Astrocyte (in vitro differentiated cells and primary cell): ENCODE measurements at regions not wholly inside any gene's neighbourhood (a gene's known extent, or its start where the extent isn't known, plus 50 kb on each side); places are given as distances from the start of the nearest gene placed in this dataset.

Experiments
- DNase-seq: peaks from one replicate; pipeline ENCODE4 v3.0.0-alpha.2; 2010; ENCODE audit warnings: low read depth
- FAIRE-seq: peaks from 2 replicates; lab custom pipeline; 2011; peaks lifted over from hg19 to GRCh38; lab: Jason Lieb, UNC
- H2AFZ ChIP-seq: 2 replicates; pipeline ENCODE4 v1.6.0; 2012; ENCODE audit warnings: low read depth, low read length, inconsistent platforms
- H3K27ac ChIP-seq: 2 replicates; pipeline ENCODE4 v1.5.1; 2011; ENCODE audit warnings: low read depth, low read length, inconsistent platforms
- H3K27me3 ChIP-seq: 2 replicates; pipeline ENCODE4 v1.6.0; 2011; ENCODE audit warnings: low read length, inconsistent platforms; ENCODE audit not compliant: insufficient read depth
- H3K36me3 ChIP-seq: 2 replicates; pipeline ENCODE4 v1.5.1; 2011; ENCODE audit warnings: low read length, inconsistent platforms; ENCODE audit not compliant: insufficient read depth
- H3K4me1 ChIP-seq: 2 replicates; pipeline ENCODE4 v1.5.1; 2011; ENCODE audit warnings: low read length, inconsistent platforms; ENCODE audit not compliant: insufficient read depth
- H3K4me2 ChIP-seq: 2 replicates; pipeline ENCODE4 v1.6.0; 2012; ENCODE audit warnings: low read length, inconsistent platforms
- H3K4me3 ChIP-seq: 2 replicates; pipeline ENCODE4 v1.5.1; 2011; ENCODE audit warnings: low read depth, mild to moderate bottlenecking, low read length, inconsistent platforms; ENCODE audit not compliant: insufficient read depth
- H3K79me2 ChIP-seq: 2 replicates; pipeline ENCODE4 v1.6.0; 2012; ENCODE audit warnings: mild to moderate bottlenecking, low read length, inconsistent platforms; ENCODE audit not compliant: insufficient read depth
- H3K9ac ChIP-seq: 2 replicates; pipeline ENCODE4 v1.6.0; 2012; ENCODE audit warnings: mild to moderate bottlenecking, low read length, inconsistent platforms
- H3K9me3 ChIP-seq: 2 replicates; pipeline ENCODE4 v1.5.1; 2012; ENCODE audit warnings: low read depth, mild to moderate bottlenecking, low read length, inconsistent platforms; ENCODE audit not compliant: insufficient read depth
- H4K20me1 ChIP-seq: 2 replicates; pipeline ENCODE4 v1.6.0; 2012; ENCODE audit warnings: low read length, inconsistent platforms; ENCODE audit not compliant: insufficient read depth
- H3K27ac Mint-ChIP-seq: one replicate; pipeline ENCODE4 v1.8.0; 2021; ENCODE audit warnings: mild to moderate bottlenecking, mixed read lengths; ENCODE audit not compliant: unreplicated experiment
- H3K27me3 Mint-ChIP-seq: one replicate; pipeline ENCODE4 v1.8.0; 2021; ENCODE audit warnings: low read depth, mixed read lengths; ENCODE audit not compliant: unreplicated experiment
- H3K36me3 Mint-ChIP-seq: one replicate; pipeline ENCODE4 v1.8.0; 2021; ENCODE audit warnings: low read depth, mixed read lengths; ENCODE audit not compliant: unreplicated experiment
- H3K4me1 Mint-ChIP-seq: one replicate; pipeline ENCODE4 v1.8.0; 2021; ENCODE audit warnings: low read depth, mixed read lengths; ENCODE audit not compliant: unreplicated experiment
- H3K4me3 Mint-ChIP-seq: one replicate; pipeline ENCODE4 v1.8.0; 2021; ENCODE audit warnings: mild to moderate bottlenecking, moderate library complexity, mixed read lengths; ENCODE audit not compliant: unreplicated experiment
- H3K9me3 Mint-ChIP-seq: one replicate; pipeline ENCODE4 v1.8.0; 2021; ENCODE audit warnings: mild to moderate bottlenecking, mixed read lengths; ENCODE audit not compliant: unreplicated experiment
- EZH2 ChIP-seq: IDR thresholded peaks from 2 replicates; pipeline ENCODE4 v1.6.1; 2012; ENCODE audit warnings: mild to moderate bottlenecking, low read length, inconsistent platforms; ENCODE audit not compliant: insufficient read depth
- TF ChIP-seq, protein P1 (sequence below): IDR thresholded peaks from 2 replicates; pipeline ENCODE4 v1.5.1; 2011; ENCODE audit warnings: low read depth, mild to moderate bottlenecking, inconsistent platforms, low read length, moderate library complexity; ENCODE audit not compliant: insufficient read depth

DNA sequence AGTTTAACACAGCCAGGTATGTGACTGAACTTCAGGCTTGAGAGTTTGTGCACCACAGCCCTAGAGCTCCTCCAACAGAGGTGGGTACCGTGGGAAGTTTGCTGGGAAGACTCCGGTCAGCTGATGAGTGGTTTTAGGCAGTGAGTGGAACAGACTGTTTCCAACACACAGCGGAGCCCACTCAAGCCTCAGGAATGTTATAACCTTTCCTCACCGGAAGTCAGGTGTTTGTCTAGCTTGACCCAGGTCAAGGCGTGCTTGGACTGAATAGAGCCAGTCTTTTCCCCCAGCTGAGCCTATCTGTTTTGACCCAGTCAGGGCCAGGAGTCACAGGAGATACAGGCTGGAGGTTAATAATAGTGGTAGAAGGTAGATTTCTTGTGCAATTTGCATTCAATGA is 138.4 kb upstream of the PARP11 start:
- Histone ChIP-seq H3K27ac (no peak overlapping the region), H3K9ac (no peak overlapping the region), H3K27me3 (no peaks in the 10 kb centered on the region), H3K9me3 (no peaks in the 10 kb centered on the region), H4K20me1 (no peaks in the 10 kb centered on the region), H3K4me3 (no peak overlapping the region), H2AFZ (no peak overlapping the region), H3K4me1 (no peaks in the 10 kb centered on the region), H3K79me2 (no peaks in the 10 kb centered on the region), H3K4me2 (no peak overlapping the region), H3K36me3 (no peaks in the 10 kb centered on the region)
- Mint-ChIP-seq H3K27ac (peak overlapping the region; percentile 53), H3K36me3 (no peaks in the 10 kb centered on the region), H3K4me3 (no peak overlapping the region), H3K9me3 (no peaks in the 10 kb centered on the region), H3K4me1 (peaks cover 17% of the 10 kb centered on the region), H3K27me3 (peaks cover 22% of the 10 kb centered on the region)
- TF ChIP-seq EZH2, result no peak
- TF ChIP-seq, protein P1, sequence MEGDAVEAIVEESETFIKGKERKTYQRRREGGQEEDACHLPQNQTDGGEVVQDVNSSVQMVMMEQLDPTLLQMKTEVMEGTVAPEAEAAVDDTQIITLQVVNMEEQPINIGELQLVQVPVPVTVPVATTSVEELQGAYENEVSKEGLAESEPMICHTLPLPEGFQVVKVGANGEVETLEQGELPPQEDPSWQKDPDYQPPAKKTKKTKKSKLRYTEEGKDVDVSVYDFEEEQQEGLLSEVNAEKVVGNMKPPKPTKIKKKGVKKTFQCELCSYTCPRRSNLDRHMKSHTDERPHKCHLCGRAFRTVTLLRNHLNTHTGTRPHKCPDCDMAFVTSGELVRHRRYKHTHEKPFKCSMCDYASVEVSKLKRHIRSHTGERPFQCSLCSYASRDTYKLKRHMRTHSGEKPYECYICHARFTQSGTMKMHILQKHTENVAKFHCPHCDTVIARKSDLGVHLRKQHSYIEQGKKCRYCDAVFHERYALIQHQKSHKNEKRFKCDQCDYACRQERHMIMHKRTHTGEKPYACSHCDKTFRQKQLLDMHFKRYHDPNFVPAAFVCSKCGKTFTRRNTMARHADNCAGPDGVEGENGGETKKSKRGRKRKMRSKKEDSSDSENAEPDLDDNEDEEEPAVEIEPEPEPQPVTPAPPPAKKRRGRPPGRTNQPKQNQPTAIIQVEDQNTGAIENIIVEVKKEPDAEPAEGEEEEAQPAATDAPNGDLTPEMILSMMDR, result no peak
- DNase-seq (peak; percentile 31), FAIRE-seq (no peak)

DNA sequence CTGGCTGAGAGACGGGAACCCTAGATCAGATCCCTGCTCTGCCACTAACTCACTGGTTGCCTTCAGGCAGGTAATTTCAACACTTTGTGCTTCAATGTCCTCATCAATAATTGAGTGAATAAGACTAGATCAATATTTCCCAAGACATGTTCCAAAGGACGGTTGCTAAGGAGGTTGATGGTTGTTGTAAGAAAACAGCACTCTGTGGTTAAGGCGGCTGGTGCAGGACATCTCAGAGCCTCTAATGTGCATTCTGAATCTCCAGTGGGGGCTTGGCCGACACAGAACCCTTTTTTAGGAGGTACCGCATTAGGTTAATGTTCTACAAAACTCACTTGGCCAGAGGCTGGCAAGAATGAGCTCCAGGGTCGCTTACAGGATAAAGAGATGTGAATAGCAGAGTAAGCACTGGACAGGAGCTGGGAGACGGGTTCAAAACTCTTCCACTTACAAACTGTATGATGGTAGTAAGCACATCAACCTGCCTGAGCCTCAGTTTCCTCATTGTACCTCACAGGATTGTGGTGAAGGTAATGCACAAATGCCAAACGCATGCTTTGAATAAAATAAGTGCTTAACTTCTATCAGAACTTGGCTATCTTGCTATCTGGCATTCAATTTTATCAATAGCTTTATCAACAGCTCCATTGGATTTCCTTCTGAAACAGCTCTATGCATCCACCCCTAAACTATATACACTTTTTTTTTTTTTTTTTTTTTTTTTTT is 136.9 kb upstream of the PARP11 start:
- Histone ChIP-seq H3K4me2 (no peak overlapping the region), H3K9me3 (no peaks in the 10 kb centered on the region), H3K4me3 (no peak overlapping the region), H4K20me1 (no peaks in the 10 kb centered on the region), H3K9ac (no peak overlapping the region), H3K27me3 (no peaks in the 10 kb centered on the region), H3K79me2 (no peaks in the 10 kb centered on the region), H3K36me3 (no peaks in the 10 kb centered on the region), H3K27ac (no peak overlapping the region), H3K4me1 (no peaks in the 10 kb centered on the region), H2AFZ (no peak overlapping the region)
- Mint-ChIP-seq H3K27me3 (peaks cover 23% of the 10 kb centered on the region), H3K27ac (no peak overlapping the region), H3K4me3 (no peak overlapping the region), H3K4me1 (peaks cover 17% of the 10 kb centered on the region), H3K36me3 (no peaks in the 10 kb centered on the region), H3K9me3 (no peaks in the 10 kb centered on the region)
- no peak for FAIRE-seq
- TF ChIP-seq, protein P1, result no peak
- no peak for TF ChIP-seq EZH2
- DNase-seq, result no peak

DNA sequence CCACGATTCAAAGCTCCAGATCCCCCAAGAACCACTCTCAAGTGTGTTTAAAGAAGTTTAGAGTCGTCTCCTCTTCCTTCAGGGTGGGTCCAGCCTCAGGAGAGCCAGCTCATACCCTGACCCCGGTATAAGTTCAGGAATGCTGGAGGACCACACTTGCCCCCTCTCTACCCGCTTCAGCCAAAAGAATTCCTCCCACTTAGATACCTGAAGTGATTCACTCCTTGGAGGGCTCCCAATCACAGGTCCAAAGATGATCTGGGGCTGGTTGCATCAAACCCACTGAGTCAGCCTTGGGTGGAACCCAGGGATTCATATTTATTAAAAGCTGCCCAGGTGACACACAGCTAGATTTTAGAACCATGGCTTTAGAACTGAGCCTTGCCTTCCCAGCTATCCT is 133.5 kb upstream of the PARP11 start:
- Mint-ChIP-seq H3K27me3 (peaks cover 13% of the 10 kb centered on the region), H3K27ac (no peak overlapping the region), H3K4me1 (peaks cover 5% of the 10 kb centered on the region), H3K4me3 (no peak overlapping the region), H3K9me3 (no peaks in the 10 kb centered on the region), H3K36me3 (no peaks in the 10 kb centered on the region)
- TF ChIP-seq EZH2, result no peak
- TF ChIP-seq, protein P1, result no peak
- H3K9ac ChIP-seq, result no peak overlapping the region
- DNase-seq, result peak; percentile 42
- H3K4me3 ChIP-seq, result no peak overlapping the region
- no peaks in the 10 kb centered on the region for H3K9me3 ChIP-seq
- no peaks in the 10 kb centered on the region for H3K4me1 ChIP-seq
- FAIRE-seq, result no peak
- no peak overlapping the region for H3K27ac ChIP-seq
- no peaks in the 10 kb centered on the region for H3K36me3 ChIP-seq
- H4K20me1 ChIP-seq, result no peaks in the 10 kb centered on the region
- no peaks in the 10 kb centered on the region for H3K79me2 ChIP-seq
- no peak overlapping the region for H2AFZ ChIP-seq
- H3K4me2 ChIP-seq, result no peak overlapping the region
- no peaks in the 10 kb centered on the region for H3K27me3 ChIP-seq
